SH-SY5Y (cell line): ENCODE measurements at regions not wholly inside any gene's neighbourhood (a gene's known extent, or its start where the extent isn't known, plus 50 kb on each side); places are given as distances from the start of the nearest gene placed in this dataset.

Experiments used
- GATA2 ChIP-seq: IDR thresholded peaks from 2 replicates; pipeline ENCODE4 v1.6.1; 2011; ENCODE audit warnings: mild to moderate bottlenecking, low read depth, low read length
- GATA3 ChIP-seq: IDR thresholded peaks from 2 replicates; pipeline ENCODE4 v1.6.1; 2011; ENCODE audit warnings: low read depth, mild to moderate bottlenecking, low read length, moderate library complexity

GRCh38 chr10:54940418-54940817 lies 139.4 kb upstream of the PCDH15 start:
- TF ChIP-seq GATA3 (no peak), GATA2 (no peak)
